OCI-LY7 (cell line): ENCODE measurements at regions not wholly inside any gene's neighbourhood (a gene's known extent, or its start where the extent isn't known, plus 50 kb on each side); places are given as distances from the start of the nearest gene placed in this dataset.

Source experiments
- BruUV-seq: library from RNA; stranded (reverse); fragments of 400-500 nt; replicated peaks from 2 replicates; lab custom pipeline; 2021; lab: Mats Ljungman, UMichigan
- CTCF ChIA-PET: fragments of 300-600 bp; sonication (Branson Sonifier 250); formaldehyde crosslinking; loops from one replicate; lab custom pipeline; 2022; ENCODE audit warnings: antibody characterized with exemption; ENCODE audit not compliant: unreplicated experiment; lab: Charles Lee
- POLR2A ChIA-PET: fragments of 300-600 bp; sonication (Branson Sonifier 250); formaldehyde crosslinking; loops from one replicate; lab custom pipeline; 2022; ENCODE audit warnings: antibody characterized with exemption; lab: Charles Lee
- DNase-seq: peaks from one replicate; pipeline ENCODE4 v3.0.0-alpha.2; 2015; ENCODE audit warnings: low spot score
- H2AFZ ChIP-seq: fragments of 200-600 bp; sonication (generic), shearing (Covaris generic); 2 replicates; pipeline ENCODE4 v1.6.1; 2014; ENCODE audit warnings: mild to moderate bottlenecking, antibody characterized with exemption, low read length, moderate library complexity
- H3K27ac ChIP-seq: fragments of 200-600 bp; sonication (generic); 2 replicates; pipeline ENCODE4 v1.5.1; 2014; ENCODE audit warnings: mixed run types, low read depth, mild to moderate bottlenecking, moderate library complexity, low read length, inconsistent platforms; ENCODE audit not compliant: poor library complexity, severe bottlenecking
- H3K36me3 ChIP-seq: fragments of 200-600 bp; sonication (generic); 2 replicates; pipeline ENCODE4 v1.6.1; 2014; ENCODE audit warnings: mild to moderate bottlenecking, antibody characterized with exemption, low read length, moderate library complexity, mixed read lengths; ENCODE audit not compliant: insufficient read depth
- H3K4me1 ChIP-seq: fragments of 200-600 bp; sonication (generic); 2 replicates; pipeline ENCODE4 v1.5.1; 2014; ENCODE audit warnings: mild to moderate bottlenecking, low read length; ENCODE audit not compliant: insufficient read depth, poor library complexity, severe bottlenecking
- H3K4me2 ChIP-seq: fragments of 200-600 bp; sonication (generic); 2 replicates; pipeline ENCODE4 v1.6.1; 2014; ENCODE audit warnings: mild to moderate bottlenecking, low read length
- H3K4me3 ChIP-seq: fragments of 200-600 bp; sonication (generic); 2 replicates; pipeline ENCODE4 v1.5.1; 2014; ENCODE audit warnings: mild to moderate bottlenecking, low read depth, low read length; ENCODE audit not compliant: poor library complexity, severe bottlenecking
- H3K79me2 ChIP-seq: fragments of 200-600 bp; sonication (generic); 2 replicates; pipeline ENCODE4 v1.6.1; 2016; ENCODE audit warnings: low read depth, mild to moderate bottlenecking, low read length, moderate library complexity, mixed read lengths; ENCODE audit not compliant: insufficient read depth
- H3K9me2 ChIP-seq: fragments of 200-600 bp; sonication (generic); 2 replicates; pipeline ENCODE4 v1.6.1; 2016; ENCODE audit warnings: mild to moderate bottlenecking, low read length, mixed read lengths; ENCODE audit not compliant: insufficient read depth
- H3K9me3 ChIP-seq: fragments of 200-600 bp; sonication (generic); 2 replicates; pipeline ENCODE4 v1.6.1; 2014; ENCODE audit warnings: mild to moderate bottlenecking, mixed run types, low read length, mixed read lengths
- H4K20me1 ChIP-seq: fragments of 200-600 bp; sonication (generic); 2 replicates; pipeline ENCODE4 v1.6.1; 2014; ENCODE audit warnings: mild to moderate bottlenecking, antibody characterized with exemption, low read length, moderate library complexity, mixed read lengths; ENCODE audit not compliant: insufficient read depth
- EZH2phosphoT487 ChIP-seq: fragments of 200-600 bp; sonication (generic); IDR thresholded peaks from 2 replicates; pipeline ENCODE4 v1.6.1; 2018; ENCODE audit warnings: low read depth, borderline replicate concordance, mild to moderate bottlenecking, mixed run types, antibody characterized with exemption, low read length, moderate library complexity, mixed read lengths
- intact Hi-C: fragments of 100-400 bp; cut with micrococcal nuclease; formaldehyde crosslinking; loops from one replicate; pipeline ENCODE4 v1.10.0; 2022; ENCODE audit not compliant: unreplicated experiment
- TF ChIP-seq, protein P1 (sequence below): fragments of 200-600 bp; sonication (generic); conservative IDR thresholded peaks from 2 replicates; pipeline ENCODE4 v1.5.1; 2014; ENCODE audit warnings: mild to moderate bottlenecking, antibody characterized with exemption, low read length, moderate library complexity, mixed read lengths

DNA sequence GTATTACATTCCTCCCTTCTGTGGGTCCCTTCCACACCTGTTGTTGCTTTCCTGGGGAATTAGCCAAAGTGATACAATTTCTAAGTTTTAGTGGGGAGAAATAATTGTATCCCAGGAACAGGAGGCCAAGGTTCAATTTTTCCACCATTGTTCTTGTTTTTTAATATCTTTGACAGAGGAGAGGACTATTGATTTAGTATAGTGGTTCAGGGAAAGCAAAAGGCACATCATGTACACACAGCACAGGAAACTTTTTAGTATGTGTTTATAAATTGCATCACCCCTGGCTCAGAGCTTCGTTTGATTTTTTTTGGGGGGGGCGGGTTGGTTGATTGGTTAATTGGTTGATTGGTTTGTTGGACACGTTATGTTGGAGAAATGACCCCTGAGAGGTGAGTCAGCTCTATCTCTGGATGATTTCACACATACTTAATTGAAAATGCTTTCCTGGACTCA lies 431.6 kb downstream of the PID1 start:
- Histone ChIP-seq H3K4me2 (no peak overlapping the region), H3K27ac (no peak overlapping the region), H4K20me1 (no peaks in the 10 kb centered on the region), H3K4me1 (no peaks in the 10 kb centered on the region), H3K9me3 (no peaks in the 10 kb centered on the region), H3K36me3 (no peaks in the 10 kb centered on the region), H3K9me2 (no peaks in the 10 kb centered on the region), H3K4me3 (no peak overlapping the region), H3K79me2 (no peaks in the 10 kb centered on the region), H2AFZ (no peak overlapping the region)
- ChIA-PET POLR2A (no interaction called here), CTCF (no interaction called here)
- DNase-seq, result no peak
- BruUV-seq, result no TSS peak
- TF ChIP-seq, protein P1, sequence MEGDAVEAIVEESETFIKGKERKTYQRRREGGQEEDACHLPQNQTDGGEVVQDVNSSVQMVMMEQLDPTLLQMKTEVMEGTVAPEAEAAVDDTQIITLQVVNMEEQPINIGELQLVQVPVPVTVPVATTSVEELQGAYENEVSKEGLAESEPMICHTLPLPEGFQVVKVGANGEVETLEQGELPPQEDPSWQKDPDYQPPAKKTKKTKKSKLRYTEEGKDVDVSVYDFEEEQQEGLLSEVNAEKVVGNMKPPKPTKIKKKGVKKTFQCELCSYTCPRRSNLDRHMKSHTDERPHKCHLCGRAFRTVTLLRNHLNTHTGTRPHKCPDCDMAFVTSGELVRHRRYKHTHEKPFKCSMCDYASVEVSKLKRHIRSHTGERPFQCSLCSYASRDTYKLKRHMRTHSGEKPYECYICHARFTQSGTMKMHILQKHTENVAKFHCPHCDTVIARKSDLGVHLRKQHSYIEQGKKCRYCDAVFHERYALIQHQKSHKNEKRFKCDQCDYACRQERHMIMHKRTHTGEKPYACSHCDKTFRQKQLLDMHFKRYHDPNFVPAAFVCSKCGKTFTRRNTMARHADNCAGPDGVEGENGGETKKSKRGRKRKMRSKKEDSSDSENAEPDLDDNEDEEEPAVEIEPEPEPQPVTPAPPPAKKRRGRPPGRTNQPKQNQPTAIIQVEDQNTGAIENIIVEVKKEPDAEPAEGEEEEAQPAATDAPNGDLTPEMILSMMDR, result no peak
- TF ChIP-seq EZH2phosphoT487, result no peak
- intact Hi-C loops, result no loop called here

- ChIA-PET POLR2A (no interaction called here), CTCF (no interaction called here)
- TF ChIP-seq EZH2phosphoT487, result no peak
- TF ChIP-seq, protein P1, result no peak
- no peak overlapping the region for H2AFZ ChIP-seq
- no peak overlapping the region for H3K27ac ChIP-seq
- no peaks in the 10 kb centered on the region for H3K36me3 ChIP-seq
- no TSS peak for BruUV-seq
- no peak overlapping the region for H3K4me2 ChIP-seq
- DNase-seq, result no peak
- no peaks in the 10 kb centered on the region for H3K9me2 ChIP-seq
- H3K4me3 ChIP-seq, result no peak overlapping the region
- no peaks in the 10 kb centered on the region for H3K79me2 ChIP-seq
- no peaks in the 10 kb centered on the region for H4K20me1 ChIP-seq
- H3K4me1 ChIP-seq, result no peaks in the 10 kb centered on the region
- intact Hi-C loops, result no loop called here
- no peaks in the 10 kb centered on the region for H3K9me3 ChIP-seq
These were observed 432.3 kb downstream of the PID1 start for GRCh38 chr2:228838819-228839218.

- BruUV-seq, result no TSS peak
These were observed 442.7 kb downstream of the PID1 start for GRCh38 chr2:228828397-228828796.

More at GRCh38 chr2:228828397-228828796, 442.7 kb downstream of the PID1 start:
- intact Hi-C loops, result no loop called here
- H3K9me3 ChIP-seq, result no peaks in the 10 kb centered on the region
- ChIA-PET CTCF (no interaction called here), POLR2A (no interaction called here)
- H2AFZ ChIP-seq, result no peak overlapping the region
- no peak overlapping the region for H3K4me2 ChIP-seq
- H3K4me1 ChIP-seq, result no peaks in the 10 kb centered on the region
- no peaks in the 10 kb centered on the region for H4K20me1 ChIP-seq
- no peaks in the 10 kb centered on the region for H3K9me2 ChIP-seq
- TF ChIP-seq EZH2phosphoT487, result no peak
- TF ChIP-seq, protein P1, result no peak
- H3K4me3 ChIP-seq, result no peak overlapping the region
- H3K36me3 ChIP-seq, result no peaks in the 10 kb centered on the region
- no peak overlapping the region for H3K27ac ChIP-seq
- DNase-seq, result no peak
- no peaks in the 10 kb centered on the region for H3K79me2 ChIP-seq
